WTC11 (cell line): ENCODE measurements at regions not wholly inside any gene's neighbourhood (a gene's known extent, or its start where the extent isn't known, plus 50 kb on each side); places are given as distances from the start of the nearest gene placed in this dataset.

Experiments used
- ATAC-seq: fragments of 200-7000 bp; cut with Tn5 transposase; 2 replicates; pipeline ENCODE4 v1.10.0; 2021; ENCODE audit warnings: mild to moderate bottlenecking, moderate library complexity
- CTCF ChIA-PET: fragments of 300-600 bp; sonication (Branson Sonifier 250); formaldehyde crosslinking; loops from one replicate; lab custom pipeline; 2021; ENCODE audit warnings: antibody characterized with exemption; lab: Charles Lee
- POLR2A ChIA-PET: fragments of 350-600 bp; sonication (Branson Sonifier 250); formaldehyde crosslinking; loops from one replicate; lab custom pipeline; 2021; ENCODE audit warnings: antibody characterized with exemption; lab: Charles Lee
- DNase-seq: peaks from one replicate; pipeline ENCODE4 v3.0.0; 2021; ENCODE audit warnings: low spot score
- H3K27ac Mint-ChIP-seq: 2 replicates; pipeline ENCODE4 v1.8.0; 2021; ENCODE audit warnings: mixed read lengths
- H3K27me3 Mint-ChIP-seq: 2 replicates; pipeline ENCODE4 v1.8.0; 2021; ENCODE audit warnings: low read depth, mild to moderate bottlenecking, moderate library complexity, mixed read lengths
- H3K36me3 Mint-ChIP-seq: 2 replicates; pipeline ENCODE4 v1.8.0; 2021; ENCODE audit warnings: mixed read lengths
- H3K4me1 Mint-ChIP-seq: 2 replicates; pipeline ENCODE4 v1.8.0; 2022; ENCODE audit warnings: mixed read lengths
- H3K4me3 Mint-ChIP-seq: 2 replicates; pipeline ENCODE4 v1.8.0; 2021; ENCODE audit warnings: mild to moderate bottlenecking, moderate library complexity, mixed read lengths
- H3K9me3 Mint-ChIP-seq: 2 replicates; pipeline ENCODE4 v1.8.0; 2021; ENCODE audit warnings: mixed read lengths
- AR ChIP-seq: fragments of 250-450 bp; sonication (Bioruptor Pico); IDR thresholded peaks from 2 replicates; pipeline ENCODE4 v1.9.0; 2021; ENCODE audit warnings: mild to moderate bottlenecking
- ATF1 ChIP-seq: sonication (generic); formaldehyde crosslinking; IDR thresholded peaks from 2 replicates; pipeline ENCODE4 v1.8.1; 2023; ENCODE audit warnings: mild to moderate bottlenecking, moderate library complexity, missing genetic modification reagents
- CTCF ChIP-seq: fragments of 200-600 bp; IDR thresholded peaks from 2 replicates; pipeline ENCODE4 v1.8.0; 2022; ENCODE audit warnings: antibody characterized with exemption
- FOXJ3 ChIP-seq: sonication (generic); formaldehyde crosslinking; IDR thresholded peaks from 2 replicates; pipeline ENCODE4 v1.9.0; 2021; ENCODE audit warnings: missing genetic modification reagents, mild to moderate bottlenecking, borderline replicate concordance
- HMGXB4 ChIP-seq: sonication (generic); formaldehyde crosslinking; IDR thresholded peaks from 2 replicates; pipeline ENCODE4 v1.8.1; 2023; ENCODE audit warnings: mild to moderate bottlenecking, moderate library complexity, missing genetic modification reagents
- MAX ChIP-seq: sonication (generic); formaldehyde crosslinking; IDR thresholded peaks from 2 replicates; pipeline ENCODE4 v1.8.0; 2022; ENCODE audit warnings: mild to moderate bottlenecking, missing genetic modification reagents
- MXD4 ChIP-seq: fragments of 250-450 bp; sonication (Bioruptor Pico); IDR thresholded peaks from 2 replicates; pipeline ENCODE4 v1.8.0; 2021; ENCODE audit warnings: mild to moderate bottlenecking, moderate library complexity, borderline replicate concordance
- NFE2L1 ChIP-seq: sonication (generic); formaldehyde crosslinking; IDR thresholded peaks from 2 replicates; pipeline ENCODE4 v1.8.1; 2023; ENCODE audit warnings: missing genetic modification reagents
- NR1H2 ChIP-seq: sonication (generic); formaldehyde crosslinking; IDR thresholded peaks from 2 replicates; pipeline ENCODE4 v1.9.0; 2021; ENCODE audit warnings: mild to moderate bottlenecking, moderate library complexity, missing genetic modification reagents
- RORB ChIP-seq: fragments of 250-450 bp; sonication (Bioruptor Pico); IDR thresholded peaks from 2 replicates; pipeline ENCODE4 v1.9.0; 2021; ENCODE audit warnings: mild to moderate bottlenecking
- SOX15 ChIP-seq: fragments of 250-450 bp; sonication (Bioruptor Pico); IDR thresholded peaks from 2 replicates; pipeline ENCODE4 v1.9.0; 2021; ENCODE audit warnings: mild to moderate bottlenecking
- USF1 ChIP-seq: sonication (generic); formaldehyde crosslinking; IDR thresholded peaks from 2 replicates; pipeline ENCODE4 v1.8.0; 2022; ENCODE audit warnings: mild to moderate bottlenecking, missing genetic modification reagents
- USF2 ChIP-seq: sonication (generic); formaldehyde crosslinking; IDR thresholded peaks from 2 replicates; pipeline ENCODE4 v1.8.1; 2023; ENCODE audit warnings: mild to moderate bottlenecking, missing genetic modification reagents, moderate library complexity
- ZBTB21 ChIP-seq: sonication (generic); formaldehyde crosslinking; IDR thresholded peaks from 2 replicates; pipeline ENCODE4 v1.8.1; 2023; ENCODE audit warnings: mild to moderate bottlenecking, missing genetic modification reagents, borderline replicate concordance
- ZNF121 ChIP-seq: sonication (generic); formaldehyde crosslinking; IDR thresholded peaks from 2 replicates; pipeline ENCODE4 v1.8.0; 2023; ENCODE audit warnings: missing genetic modification reagents
- ZNF281 ChIP-seq: sonication (generic); formaldehyde crosslinking; IDR thresholded peaks from 2 replicates; pipeline ENCODE4 v1.8.0; 2023; ENCODE audit warnings: mild to moderate bottlenecking, missing genetic modification reagents
- ZNF532 ChIP-seq: fragments of 250-450 bp; sonication (Bioruptor Pico); IDR thresholded peaks from 2 replicates; pipeline ENCODE4 v1.9.0; 2021; ENCODE audit warnings: mild to moderate bottlenecking, borderline replicate concordance
- ZSCAN18 ChIP-seq: fragments of 250-450 bp; sonication (Bioruptor Pico); IDR thresholded peaks from 2 replicates; pipeline ENCODE4 v2.1.2; 2022; ENCODE audit warnings: mild to moderate bottlenecking, moderate library complexity

GRCh38 chr4:53929955-53930798, 134.2 kb downstream of the CHIC2 start:
- ChIA-PET CTCF (interaction anchor here (0.5 to 3.6 kb wide), 46 partner anchors 10 to 734 kb away, joined by 3 to 47 read pairs (median 4); partner anchors contain the start of genes GSX2 and LNX1), POLR2A (interaction anchor here (0.7 to 1.5 kb wide), 4 partner anchors 20 to 295 kb away, joined by 3 to 4 read pairs (median 4); no protein-coding TSS in a partner anchor)
- ATAC-seq (peak; percentile 97), DNase-seq (peak; percentile 69)
- Mint-ChIP-seq H3K36me3 (no peaks in the 10 kb centered on the region), H3K27ac (no peak overlapping the region), H3K9me3 (0 out of 2 replicates have a peak, but pooled peaks cover 4% of the 10 kb centered on the region), H3K4me1 (no peaks in the 10 kb centered on the region), H3K4me3 (no peak overlapping the region), H3K27me3 (no peaks in the 10 kb centered on the region)
- TF ChIP-seq CTCF, result peak; percentile 53
- no peak for TF ChIP-seq ZBTB21 (CRISPR knock-in tag)
- TF ChIP-seq ZSCAN18 (CRISPR knock-in tag), result no peak
- no peak for TF ChIP-seq ZNF532 (CRISPR knock-in tag)
- TF ChIP-seq USF2 (CRISPR knock-in tag), result peak; percentile 82
- peak; percentile 87 for TF ChIP-seq MAX
- TF ChIP-seq SOX15, result no peak
- TF ChIP-seq FOXJ3, result no peak
- TF ChIP-seq RORB, result no peak
- TF ChIP-seq ATF1, result no peak
- no peak for TF ChIP-seq MXD4 (CRISPR knock-in tag)
- no peak for TF ChIP-seq ZNF281 (CRISPR knock-in tag)
- peak; percentile 69 for TF ChIP-seq USF1 (CRISPR knock-in tag)
- no peak for TF ChIP-seq ZNF121 (CRISPR knock-in tag)
- TF ChIP-seq HMGXB4 (CRISPR knock-in tag), result 0 out of 2 replicates have a peak, but pooled peaks have one; percentile 48
- no peak for TF ChIP-seq AR (CRISPR knock-in tag)
- no peak for TF ChIP-seq NR1H2 (CRISPR knock-in tag)
- TF ChIP-seq NFE2L1 (CRISPR knock-in tag), result no peak
